H1 (cell line): ENCODE measurements at regions not wholly inside any gene's neighbourhood (a gene's known extent, or its start where the extent isn't known, plus 50 kb on each side); places are given as distances from the start of the nearest gene placed in this dataset.

Source experiments
- CREB1 ChIP-seq: IDR thresholded peaks from 2 replicates; pipeline ENCODE4 v1.6.1; 2012; ENCODE audit warnings: inconsistent platforms
- CTBP2 ChIP-seq: IDR thresholded peaks from 2 replicates; pipeline ENCODE4 v1.7.0; 2011; ENCODE audit warnings: borderline replicate concordance, mild to moderate bottlenecking, moderate library complexity, mixed read lengths, low read length; ENCODE audit not compliant: insufficient read depth, insufficient read length
- FOSL1 ChIP-seq: IDR thresholded peaks from 2 replicates; pipeline ENCODE4 v1.6.1; 2011; ENCODE audit warnings: mild to moderate bottlenecking, low read depth, low read length, moderate library complexity; ENCODE audit not compliant: insufficient read depth
- KDM5A ChIP-seq: fragments of 200-600 bp; IDR thresholded peaks from 2 replicates; pipeline ENCODE4 v1.7.1; 2012; ENCODE audit warnings: mild to moderate bottlenecking, low read length, inconsistent platforms, mixed read lengths
- POLR2A ChIP-seq, 2 experiments: IDR thresholded peaks; 1 replicate in 1 of 2; 2 replicates in 1 of 2; pipeline ENCODE4 v1.6.1; 2011; ENCODE audit warnings: low read depth in 2 of 2, low read length in 2 of 2, mild to moderate bottlenecking in 2 of 2; ENCODE audit errors: control extremely low read depth in 1 of 2
- RBBP5 ChIP-seq: IDR thresholded peaks from 2 replicates; pipeline ENCODE4 v1.7.1; 2012; ENCODE audit warnings: low read depth, mild to moderate bottlenecking, inconsistent platforms, low read length, moderate library complexity, borderline replicate concordance
- RXRA ChIP-seq: IDR thresholded peaks from 2 replicates; pipeline ENCODE4 v1.6.1; 2011; ENCODE audit warnings: low read depth, mild to moderate bottlenecking, low read length, moderate library complexity; ENCODE audit not compliant: insufficient read depth
- TF ChIP-seq, protein P1 (sequence below): fragments of 300-600 bp; sonication (generic); IDR thresholded peaks from 2 replicates; pipeline ENCODE4 v1.7.1; 2012; ENCODE audit warnings: low read length, moderate library complexity, mild to moderate bottlenecking, inconsistent platforms; ENCODE audit not compliant: insufficient replicate concordance

DNA sequence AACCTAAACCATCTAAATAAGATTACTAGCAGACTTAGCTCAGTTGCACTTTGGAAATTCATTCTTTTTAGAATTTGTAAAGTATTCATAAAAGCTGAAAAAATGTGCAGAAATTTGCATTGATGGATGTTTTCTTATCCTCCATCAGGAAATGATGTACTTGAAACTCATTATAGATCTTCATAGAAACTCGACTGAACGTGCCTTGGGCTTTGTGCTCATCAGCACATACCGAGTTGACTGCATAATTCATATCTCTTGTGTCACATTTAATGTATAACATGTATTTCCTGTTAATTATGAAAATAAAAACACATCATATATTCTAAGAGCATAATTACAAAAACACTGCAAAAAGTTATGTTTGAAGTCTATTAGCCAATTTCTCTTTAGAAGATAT is 290.9 kb upstream of the NR5A2 start (continued):
- TF ChIP-seq, protein P1, sequence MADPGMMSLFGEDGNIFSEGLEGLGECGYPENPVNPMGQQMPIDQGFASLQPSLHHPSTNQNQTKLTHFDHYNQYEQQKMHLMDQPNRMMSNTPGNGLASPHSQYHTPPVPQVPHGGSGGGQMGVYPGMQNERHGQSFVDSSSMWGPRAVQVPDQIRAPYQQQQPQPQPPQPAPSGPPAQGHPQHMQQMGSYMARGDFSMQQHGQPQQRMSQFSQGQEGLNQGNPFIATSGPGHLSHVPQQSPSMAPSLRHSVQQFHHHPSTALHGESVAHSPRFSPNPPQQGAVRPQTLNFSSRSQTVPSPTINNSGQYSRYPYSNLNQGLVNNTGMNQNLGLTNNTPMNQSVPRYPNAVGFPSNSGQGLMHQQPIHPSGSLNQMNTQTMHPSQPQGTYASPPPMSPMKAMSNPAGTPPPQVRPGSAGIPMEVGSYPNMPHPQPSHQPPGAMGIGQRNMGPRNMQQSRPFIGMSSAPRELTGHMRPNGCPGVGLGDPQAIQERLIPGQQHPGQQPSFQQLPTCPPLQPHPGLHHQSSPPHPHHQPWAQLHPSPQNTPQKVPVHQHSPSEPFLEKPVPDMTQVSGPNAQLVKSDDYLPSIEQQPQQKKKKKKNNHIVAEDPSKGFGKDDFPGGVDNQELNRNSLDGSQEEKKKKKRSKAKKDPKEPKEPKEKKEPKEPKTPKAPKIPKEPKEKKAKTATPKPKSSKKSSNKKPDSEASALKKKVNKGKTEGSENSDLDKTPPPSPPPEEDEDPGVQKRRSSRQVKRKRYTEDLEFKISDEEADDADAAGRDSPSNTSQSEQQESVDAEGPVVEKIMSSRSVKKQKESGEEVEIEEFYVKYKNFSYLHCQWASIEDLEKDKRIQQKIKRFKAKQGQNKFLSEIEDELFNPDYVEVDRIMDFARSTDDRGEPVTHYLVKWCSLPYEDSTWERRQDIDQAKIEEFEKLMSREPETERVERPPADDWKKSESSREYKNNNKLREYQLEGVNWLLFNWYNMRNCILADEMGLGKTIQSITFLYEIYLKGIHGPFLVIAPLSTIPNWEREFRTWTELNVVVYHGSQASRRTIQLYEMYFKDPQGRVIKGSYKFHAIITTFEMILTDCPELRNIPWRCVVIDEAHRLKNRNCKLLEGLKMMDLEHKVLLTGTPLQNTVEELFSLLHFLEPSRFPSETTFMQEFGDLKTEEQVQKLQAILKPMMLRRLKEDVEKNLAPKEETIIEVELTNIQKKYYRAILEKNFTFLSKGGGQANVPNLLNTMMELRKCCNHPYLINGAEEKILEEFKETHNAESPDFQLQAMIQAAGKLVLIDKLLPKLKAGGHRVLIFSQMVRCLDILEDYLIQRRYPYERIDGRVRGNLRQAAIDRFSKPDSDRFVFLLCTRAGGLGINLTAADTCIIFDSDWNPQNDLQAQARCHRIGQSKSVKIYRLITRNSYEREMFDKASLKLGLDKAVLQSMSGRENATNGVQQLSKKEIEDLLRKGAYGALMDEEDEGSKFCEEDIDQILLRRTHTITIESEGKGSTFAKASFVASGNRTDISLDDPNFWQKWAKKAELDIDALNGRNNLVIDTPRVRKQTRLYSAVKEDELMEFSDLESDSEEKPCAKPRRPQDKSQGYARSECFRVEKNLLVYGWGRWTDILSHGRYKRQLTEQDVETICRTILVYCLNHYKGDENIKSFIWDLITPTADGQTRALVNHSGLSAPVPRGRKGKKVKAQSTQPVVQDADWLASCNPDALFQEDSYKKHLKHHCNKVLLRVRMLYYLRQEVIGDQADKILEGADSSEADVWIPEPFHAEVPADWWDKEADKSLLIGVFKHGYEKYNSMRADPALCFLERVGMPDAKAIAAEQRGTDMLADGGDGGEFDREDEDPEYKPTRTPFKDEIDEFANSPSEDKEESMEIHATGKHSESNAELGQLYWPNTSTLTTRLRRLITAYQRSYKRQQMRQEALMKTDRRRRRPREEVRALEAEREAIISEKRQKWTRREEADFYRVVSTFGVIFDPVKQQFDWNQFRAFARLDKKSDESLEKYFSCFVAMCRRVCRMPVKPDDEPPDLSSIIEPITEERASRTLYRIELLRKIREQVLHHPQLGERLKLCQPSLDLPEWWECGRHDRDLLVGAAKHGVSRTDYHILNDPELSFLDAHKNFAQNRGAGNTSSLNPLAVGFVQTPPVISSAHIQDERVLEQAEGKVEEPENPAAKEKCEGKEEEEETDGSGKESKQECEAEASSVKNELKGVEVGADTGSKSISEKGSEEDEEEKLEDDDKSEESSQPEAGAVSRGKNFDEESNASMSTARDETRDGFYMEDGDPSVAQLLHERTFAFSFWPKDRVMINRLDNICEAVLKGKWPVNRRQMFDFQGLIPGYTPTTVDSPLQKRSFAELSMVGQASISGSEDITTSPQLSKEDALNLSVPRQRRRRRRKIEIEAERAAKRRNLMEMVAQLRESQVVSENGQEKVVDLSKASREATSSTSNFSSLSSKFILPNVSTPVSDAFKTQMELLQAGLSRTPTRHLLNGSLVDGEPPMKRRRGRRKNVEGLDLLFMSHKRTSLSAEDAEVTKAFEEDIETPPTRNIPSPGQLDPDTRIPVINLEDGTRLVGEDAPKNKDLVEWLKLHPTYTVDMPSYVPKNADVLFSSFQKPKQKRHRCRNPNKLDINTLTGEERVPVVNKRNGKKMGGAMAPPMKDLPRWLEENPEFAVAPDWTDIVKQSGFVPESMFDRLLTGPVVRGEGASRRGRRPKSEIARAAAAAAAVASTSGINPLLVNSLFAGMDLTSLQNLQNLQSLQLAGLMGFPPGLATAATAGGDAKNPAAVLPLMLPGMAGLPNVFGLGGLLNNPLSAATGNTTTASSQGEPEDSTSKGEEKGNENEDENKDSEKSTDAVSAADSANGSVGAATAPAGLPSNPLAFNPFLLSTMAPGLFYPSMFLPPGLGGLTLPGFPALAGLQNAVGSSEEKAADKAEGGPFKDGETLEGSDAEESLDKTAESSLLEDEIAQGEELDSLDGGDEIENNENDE: no peak
- TF ChIP-seq CREB1 (no peak), POLR2A (IDR thresholded peaks at IDR 0.05; ENCODE audit: control extremely low read depth in 1 of 2, low read depth in 2 of 2, low read length in 2 of 2) (no peak), FOSL1 (no peak), RXRA (no peak), CTBP2 (no peak), KDM5A (no peak), RBBP5 (no peak)
